BE2C (cell line): ENCODE measurements at regions not wholly inside any gene's neighbourhood (a gene's known extent, or its start where the extent isn't known, plus 50 kb on each side); places are given as distances from the start of the nearest gene placed in this dataset.

Experiments used
- DNase-seq: peaks from one replicate; pipeline ENCODE4 v3.0.0-alpha.2; 2020
- H3K27me3 ChIP-seq: fragments of 250-450 bp; sonication (Bioruptor Pico); 2 replicates; pipeline ENCODE4 v1.5.1; 2020; ENCODE audit warnings: mild to moderate bottlenecking
- H3K36me3 ChIP-seq: fragments of 250-450 bp; sonication (Bioruptor Pico); 2 replicates; pipeline ENCODE4 v1.5.1; 2020; ENCODE audit warnings: mild to moderate bottlenecking
- H3K4me1 ChIP-seq: fragments of 250-450 bp; sonication (Bioruptor Pico); 2 replicates; pipeline ENCODE4 v1.5.1; 2020
- H3K4me3 ChIP-seq: 2 replicates; pipeline ENCODE4 v1.5.1; 2011; ENCODE audit warnings: low read depth, low read length
- H3K9me3 ChIP-seq: fragments of 250-450 bp; sonication (Bioruptor Pico); 2 replicates; pipeline ENCODE4 v1.5.1; 2020
- CTCF ChIP-seq: IDR thresholded peaks from 2 replicates; pipeline ENCODE4 v1.5.1; 2012; ENCODE audit warnings: mild to moderate bottlenecking, low read depth, low read length

DNA sequence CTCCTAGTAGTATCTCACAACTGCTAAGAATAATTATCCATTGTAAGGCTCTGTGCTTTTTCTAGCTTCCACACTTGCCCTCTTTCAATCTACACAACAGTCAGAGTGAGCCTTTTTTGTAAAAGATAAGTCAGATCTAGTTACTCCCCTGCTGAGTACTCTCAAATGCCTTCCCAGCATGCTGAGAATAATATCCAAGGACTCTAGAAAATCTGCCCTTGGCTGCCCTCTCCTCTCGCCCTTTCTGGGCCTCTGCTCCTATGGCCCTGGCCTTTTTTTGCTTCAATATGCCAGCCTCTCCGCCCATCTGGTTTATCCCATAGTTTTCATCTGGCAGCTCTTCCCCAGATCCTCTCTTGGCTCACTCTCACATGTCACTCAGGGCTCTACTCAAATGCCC is 455.9 kb upstream of the UBE2E3 start:
- H3K4me1 ChIP-seq = no peaks in the 10 kb centered on the region
- no peak for TF ChIP-seq CTCF
- no peaks in the 10 kb centered on the region for H3K36me3 ChIP-seq
- no peak for DNase-seq
- no peak overlapping the region for H3K4me3 ChIP-seq
- no peaks in the 10 kb centered on the region for H3K27me3 ChIP-seq
- no peaks in the 10 kb centered on the region for H3K9me3 ChIP-seq

GRCh38 chr2:180523621-180524340 is 456.6 kb upstream of the UBE2E3 start:
- no peaks in the 10 kb centered on the region for H3K36me3 ChIP-seq
- DNase-seq = no peak
- H3K27me3 ChIP-seq = no peaks in the 10 kb centered on the region
- TF ChIP-seq CTCF = no peak
- H3K4me1 ChIP-seq = no peaks in the 10 kb centered on the region
- no peaks in the 10 kb centered on the region for H3K9me3 ChIP-seq
- no peak overlapping the region for H3K4me3 ChIP-seq

DNA sequence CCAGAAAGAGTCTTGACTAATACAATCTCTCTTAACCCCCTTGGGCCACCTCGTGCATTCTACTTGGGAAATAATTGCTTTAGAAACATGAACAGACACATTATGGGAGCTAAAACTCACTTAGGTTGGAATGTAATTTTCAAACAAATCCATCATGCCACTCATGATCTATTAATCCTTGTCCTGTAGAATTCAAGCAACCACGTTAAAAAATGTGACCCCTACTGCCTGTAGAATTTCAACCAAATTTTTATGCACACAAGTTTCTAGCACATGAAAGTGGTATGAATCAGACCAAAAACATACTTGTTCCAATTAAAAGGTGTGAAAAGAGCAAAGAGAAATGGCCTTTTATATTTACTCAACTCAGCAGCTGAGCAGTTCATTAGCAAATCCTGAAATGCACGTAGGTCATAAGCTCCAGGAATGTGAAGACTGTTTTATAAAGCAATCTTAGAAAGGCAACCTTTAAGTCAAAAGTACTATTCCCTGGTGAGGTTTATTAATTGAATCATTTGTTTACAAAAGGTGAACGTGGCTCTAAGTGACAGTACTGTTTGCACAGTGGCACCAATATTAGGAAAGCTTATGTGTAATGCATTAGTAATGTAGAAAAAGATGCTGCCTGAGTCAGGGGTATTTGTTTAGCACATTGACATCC is 459.4 kb upstream of the UBE2E3 start:
- Histone ChIP-seq H3K27me3 (no peaks in the 10 kb centered on the region), H3K4me3 (no peak overlapping the region), H3K4me1 (no peaks in the 10 kb centered on the region), H3K36me3 (no peaks in the 10 kb centered on the region), H3K9me3 (no peaks in the 10 kb centered on the region)
- no peak for DNase-seq
- TF ChIP-seq CTCF = no peak

DNA sequence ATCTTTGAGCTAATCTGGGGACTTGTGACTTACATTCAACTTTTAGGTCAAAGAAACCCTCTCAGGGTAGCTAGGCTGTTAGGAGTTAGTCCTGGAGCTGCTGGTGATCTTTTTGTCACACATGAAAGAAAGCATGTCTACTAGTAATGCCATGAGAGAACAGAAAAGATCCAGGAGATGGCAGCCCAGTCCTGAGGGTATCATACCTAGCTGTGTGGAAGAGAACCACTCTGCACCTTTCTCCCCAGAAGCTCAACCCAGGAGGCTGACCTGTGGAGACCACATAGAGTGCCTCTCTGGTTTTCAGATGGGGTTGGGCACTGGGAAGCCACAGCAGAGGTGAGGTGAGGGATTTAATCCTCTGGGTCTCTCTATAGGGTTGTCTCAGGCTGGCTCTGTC is 460.2 kb upstream of the UBE2E3 start:
- DNase-seq = no peak
- no peak for TF ChIP-seq CTCF
- H3K4me3 ChIP-seq = no peak overlapping the region
- H3K9me3 ChIP-seq = no peaks in the 10 kb centered on the region
- no peaks in the 10 kb centered on the region for H3K36me3 ChIP-seq
- H3K4me1 ChIP-seq = no peaks in the 10 kb centered on the region
- no peaks in the 10 kb centered on the region for H3K27me3 ChIP-seq

DNA sequence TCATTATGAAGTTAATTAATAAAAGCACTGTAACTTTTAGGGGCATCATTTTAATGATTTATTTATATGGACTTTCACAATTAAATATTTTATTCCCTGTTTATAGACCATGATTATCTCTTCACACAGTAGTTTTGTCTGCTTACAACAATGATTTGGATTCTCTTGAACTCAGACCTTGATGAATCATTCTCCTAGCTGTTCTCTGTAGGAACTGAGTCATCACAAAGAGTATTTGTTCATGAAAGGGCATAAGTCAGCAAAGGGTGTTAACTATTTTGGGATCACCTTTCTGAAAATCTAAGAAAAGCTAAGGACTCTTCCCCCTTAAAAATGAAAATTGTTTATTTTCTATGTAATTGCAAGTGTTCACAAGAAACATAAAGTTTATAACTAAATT is 461.1 kb upstream of the UBE2E3 start:
- no peak overlapping the region for H3K4me3 ChIP-seq
- DNase-seq = no peak
- H3K36me3 ChIP-seq = no peaks in the 10 kb centered on the region
- no peak for TF ChIP-seq CTCF
- H3K9me3 ChIP-seq = no peaks in the 10 kb centered on the region
- H3K4me1 ChIP-seq = no peaks in the 10 kb centered on the region
- no peaks in the 10 kb centered on the region for H3K27me3 ChIP-seq

DNA sequence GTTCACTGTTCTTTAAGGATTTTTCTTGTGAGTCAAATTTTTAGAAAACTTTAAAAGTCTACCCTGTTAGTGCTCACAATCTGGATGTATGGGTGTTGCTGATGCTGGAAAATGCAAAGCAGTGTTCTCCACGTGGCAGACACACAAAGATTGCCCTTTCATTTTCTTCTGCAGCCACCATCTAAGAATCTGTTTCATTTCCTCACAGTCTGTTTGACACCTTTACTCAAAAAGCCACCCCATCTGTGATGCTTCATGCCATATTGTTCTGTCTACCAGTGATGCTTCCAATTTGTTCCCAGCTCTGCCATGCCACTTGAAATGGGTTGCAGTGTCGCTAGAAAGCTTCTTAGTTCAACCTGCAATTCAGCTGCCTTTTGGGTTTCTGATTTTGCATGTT is 464.2 kb upstream of the UBE2E3 start:
- TF ChIP-seq CTCF = no peak
- Histone ChIP-seq H3K9me3 (no peaks in the 10 kb centered on the region), H3K36me3 (no peaks in the 10 kb centered on the region), H3K4me1 (no peaks in the 10 kb centered on the region), H3K4me3 (no peak overlapping the region), H3K27me3 (no peaks in the 10 kb centered on the region)
- no peak for DNase-seq
